ENCODE measurements at regions not wholly inside any gene's neighbourhood (a gene's known extent, or its start where the extent isn't known, plus 50 kb on each side); places are given as distances from the start of the nearest gene placed in this dataset.

GRCh38 chr13:111476197-111476596 lies 155.8 kb downstream of the TEX29 start:
- DNase-seq: no peak

- DNase-seq: no peak
Observed at GRCh38 chr13:111479412-111479811, 159.0 kb downstream of the TEX29 start.

GRCh38 chr13:111480503-111480902 lies 160.1 kb downstream of the TEX29 start:
- DNase-seq: no peak

- DNase-seq: no peak
Observed at GRCh38 chr13:111480976-111481375, 160.5 kb downstream of the TEX29 start.

- DNase-seq: no peak
Observed at GRCh38 chr13:111482126-111482525, 161.7 kb downstream of the TEX29 start.

- DNase-seq: no peak
Observed at GRCh38 chr13:111482806-111483620, 162.6 kb downstream of the TEX29 start.

- DNase-seq: no peak
Observed at GRCh38 chr13:111483621-111483987, 163.2 kb downstream of the TEX29 start.

GRCh38 chr13:111484141-111484925 lies 163.9 kb downstream of the TEX29 start:
- no peak for DNase-seq

- DNase-seq: no peak
Observed at GRCh38 chr13:111484959-111485358, 164.5 kb downstream of the TEX29 start.

- no peak for DNase-seq
Observed at GRCh38 chr13:111485491-111486250, 165.2 kb downstream of the TEX29 start.

- DNase-seq: no peak
Observed at GRCh38 chr13:111486331-111486730, 165.9 kb downstream of the TEX29 start.

GRCh38 chr13:111486801-111487200 lies 166.4 kb downstream of the TEX29 start:
- DNase-seq: no peak

GRCh38 chr13:111488486-111489132 lies 168.2 kb downstream of the TEX29 start:
- no peak for DNase-seq

GRCh38 chr13:111489301-111489700 lies 168.9 kb downstream of the TEX29 start:
- no peak for DNase-seq

- no peak for DNase-seq
Observed at GRCh38 chr13:111490611-111491010, 170.2 kb downstream of the TEX29 start.

GRCh38 chr13:111491021-111491420 lies 170.6 kb downstream of the TEX29 start:
- DNase-seq: no peak

- no peak for DNase-seq
Observed at GRCh38 chr13:111491659-111492058, 171.2 kb downstream of the TEX29 start.

- no peak for DNase-seq
Observed at GRCh38 chr13:111492341-111492950, 172.0 kb downstream of the TEX29 start.

- DNase-seq: no peak
Observed at GRCh38 chr13:111492958-111493357, 172.5 kb downstream of the TEX29 start.

GRCh38 chr13:111493468-111493867 lies 173.0 kb downstream of the TEX29 start:
- no peak for DNase-seq

- no peak for DNase-seq
Observed at GRCh38 chr13:111494641-111495040, 174.2 kb downstream of the TEX29 start.

Measured in dermis blood vessel endothelial cell (primary cell).